Astrocyte (in vitro differentiated cells and primary cell): ENCODE measurements at regions not wholly inside any gene's neighbourhood (a gene's known extent, or its start where the extent isn't known, plus 50 kb on each side); places are given as distances from the start of the nearest gene placed in this dataset.

Source experiments
- CTCF ChIP-seq: IDR thresholded peaks from 2 replicates; pipeline ENCODE4 v1.5.1; 2011; ENCODE audit warnings: low read depth, mild to moderate bottlenecking, inconsistent platforms, low read length, moderate library complexity; ENCODE audit not compliant: insufficient read depth
- EZH2 ChIP-seq: IDR thresholded peaks from 2 replicates; pipeline ENCODE4 v1.6.1; 2012; ENCODE audit warnings: mild to moderate bottlenecking, low read length, inconsistent platforms; ENCODE audit not compliant: insufficient read depth

DNA sequence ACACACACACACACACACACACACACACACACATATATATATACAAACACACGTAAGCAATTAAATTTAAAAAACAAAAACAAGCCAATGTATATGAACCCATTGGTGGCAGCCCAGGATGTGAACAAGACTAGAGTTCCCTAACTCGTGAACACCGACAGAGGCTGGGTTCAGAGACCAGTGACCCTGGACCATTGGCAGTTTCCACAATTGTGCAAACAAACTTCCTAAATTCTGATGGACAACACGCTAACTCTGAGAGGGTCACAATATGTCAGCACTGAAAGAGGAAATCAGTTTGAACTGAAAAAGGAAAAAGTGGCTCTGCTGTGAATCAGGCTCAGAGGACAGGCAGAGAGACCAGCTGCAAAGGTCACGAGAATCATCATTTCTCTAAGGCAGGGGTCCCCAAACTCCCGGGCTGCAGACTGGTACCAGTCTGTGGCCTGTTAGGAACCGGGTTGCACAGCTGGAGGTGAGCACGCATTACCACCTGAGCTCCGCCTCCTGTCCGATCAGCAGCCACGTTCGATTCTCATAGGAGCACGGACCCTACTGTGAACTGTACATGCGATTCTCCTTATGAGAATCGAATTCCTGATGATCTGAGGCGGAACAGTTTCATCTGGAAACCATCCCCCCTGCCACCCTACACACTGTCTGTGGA, 50.5 kb upstream of the ERO1B start:
- TF ChIP-seq CTCF (no peak), EZH2 (no peak)
